ENCODE measurements at regions not wholly inside any gene's neighbourhood (a gene's known extent, or its start where the extent isn't known, plus 50 kb on each side); places are given as distances from the start of the nearest gene placed in this dataset.
"Not testable (repeated sequence)": the region's sequence is repeated elsewhere in the genome, so short reads cannot be mapped to it uniquely, and the experiment has no call there.

DNA sequence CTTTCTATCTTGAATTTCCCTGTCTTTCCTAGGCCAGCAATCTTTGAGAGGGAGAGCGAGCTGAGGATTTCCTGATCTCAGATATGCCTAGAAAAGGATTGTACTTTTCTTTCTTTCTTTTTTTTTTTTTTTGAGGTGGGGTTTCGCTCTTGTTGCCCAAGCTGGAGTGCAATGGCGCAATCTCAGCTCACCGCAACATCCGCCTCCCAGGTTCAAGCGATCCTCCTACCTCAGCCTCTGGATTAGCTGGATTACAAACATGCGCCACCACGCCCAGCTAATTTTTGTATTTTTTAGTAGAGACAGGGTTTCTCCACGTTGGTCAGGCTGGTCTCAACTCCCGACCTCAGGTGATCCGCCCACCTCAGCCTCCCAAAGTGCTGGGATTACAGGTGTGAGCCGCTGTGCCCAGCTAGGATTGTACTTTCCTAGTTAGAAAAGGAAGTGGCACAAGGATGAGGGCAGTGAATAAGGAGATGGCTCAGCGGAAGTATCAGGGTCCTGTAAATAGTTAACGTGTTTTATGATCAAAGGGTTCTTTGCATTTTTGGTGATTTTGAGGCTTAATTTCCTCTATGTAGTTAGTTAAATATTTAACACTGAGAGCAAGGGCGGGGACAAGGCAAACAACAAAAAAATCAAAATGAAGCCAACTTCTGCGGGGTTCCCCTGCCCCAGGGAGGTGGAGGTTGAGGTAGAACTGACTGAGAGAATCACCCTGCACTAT is 124.6 kb downstream of the LRRC37A3 start:
- TF ChIP-seq, protein P1, sequence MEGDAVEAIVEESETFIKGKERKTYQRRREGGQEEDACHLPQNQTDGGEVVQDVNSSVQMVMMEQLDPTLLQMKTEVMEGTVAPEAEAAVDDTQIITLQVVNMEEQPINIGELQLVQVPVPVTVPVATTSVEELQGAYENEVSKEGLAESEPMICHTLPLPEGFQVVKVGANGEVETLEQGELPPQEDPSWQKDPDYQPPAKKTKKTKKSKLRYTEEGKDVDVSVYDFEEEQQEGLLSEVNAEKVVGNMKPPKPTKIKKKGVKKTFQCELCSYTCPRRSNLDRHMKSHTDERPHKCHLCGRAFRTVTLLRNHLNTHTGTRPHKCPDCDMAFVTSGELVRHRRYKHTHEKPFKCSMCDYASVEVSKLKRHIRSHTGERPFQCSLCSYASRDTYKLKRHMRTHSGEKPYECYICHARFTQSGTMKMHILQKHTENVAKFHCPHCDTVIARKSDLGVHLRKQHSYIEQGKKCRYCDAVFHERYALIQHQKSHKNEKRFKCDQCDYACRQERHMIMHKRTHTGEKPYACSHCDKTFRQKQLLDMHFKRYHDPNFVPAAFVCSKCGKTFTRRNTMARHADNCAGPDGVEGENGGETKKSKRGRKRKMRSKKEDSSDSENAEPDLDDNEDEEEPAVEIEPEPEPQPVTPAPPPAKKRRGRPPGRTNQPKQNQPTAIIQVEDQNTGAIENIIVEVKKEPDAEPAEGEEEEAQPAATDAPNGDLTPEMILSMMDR (conservative IDR thresholded peaks at IDR 0.05; ENCODE audit: low read length): not testable (repeated sequence)
- not testable (repeated sequence) for TF ChIP-seq EZH2phosphoT487 (IDR thresholded peaks at IDR 0.05; ENCODE audit: borderline replicate concordance, low read depth, low read length)
